ENCODE measurements at regions not wholly inside any gene's neighbourhood (a gene's known extent, or its start where the extent isn't known, plus 50 kb on each side); places are given as distances from the start of the nearest gene placed in this dataset.

- H2AK5ac ChIP-seq (ENCODE audit: low read length): no peak overlapping the region
- no peak overlapping the region for H3K27ac ChIP-seq (ENCODE audit: low read depth, low read length)
- no peaks in the 10 kb centered on the region for H3K27me3 ChIP-seq (ENCODE audit: insufficient read depth, low read length, poor library complexity)
- WGBS (ENCODE audit: extremely low coverage, insufficient coverage, low lambda C conversion rate): no CpG with 5 or more reads among the region's 3 CpGs
- no peak overlapping the region for H4K5ac ChIP-seq (ENCODE audit: low read length)
- H3K18ac ChIP-seq (ENCODE audit: low read length): no peak overlapping the region
- H3K23ac ChIP-seq (ENCODE audit: low read length): no peak overlapping the region
- no peaks in the 10 kb centered on the region for H3K79me2 ChIP-seq (ENCODE audit: control insufficient read depth, insufficient read depth, low read length)
- no peaks in the 10 kb centered on the region for H3K4me1 ChIP-seq (ENCODE audit: control insufficient read depth, low read depth, low read length)
- no peak overlapping the region for H2BK120ac ChIP-seq (ENCODE audit: low read depth, low read length)
- DNase-seq: peak; percentile 47
- no peak overlapping the region for H3K9ac ChIP-seq (ENCODE audit: low read length)
- no peak overlapping the region for H2BK5ac ChIP-seq (ENCODE audit: low read length)
- no peak overlapping the region for H4K8ac ChIP-seq (ENCODE audit: low read depth, low read length)
- H3K56ac ChIP-seq (ENCODE audit: low read length): no peak overlapping the region
- no peak overlapping the region for H3K4me3 ChIP-seq (ENCODE audit: low read length)
- no peak overlapping the region for H3K4ac ChIP-seq (ENCODE audit: low read depth, low read length)
- H3K36me3 ChIP-seq (ENCODE audit: control insufficient read depth, insufficient read depth, low read length): no peaks in the 10 kb centered on the region
- no peak overlapping the region for H3K4me2 ChIP-seq (ENCODE audit: low read length)
- no peak overlapping the region for H2BK15ac ChIP-seq (replicated peaks; ENCODE audit: low read depth)
- no peaks in the 10 kb centered on the region for H3K79me1 ChIP-seq (ENCODE audit: low read length)
Observed at GRCh38 chr3:135539854-135540253, 425.7 kb upstream of the PPP2R3A start.

GRCh38 chr3:135549928-135550494, 415.5 kb upstream of the PPP2R3A start:
- Histone ChIP-seq H3K23ac (ENCODE audit: low read length) (no peak overlapping the region), H3K4ac (ENCODE audit: low read depth, low read length) (no peak overlapping the region), H2BK15ac (replicated peaks; ENCODE audit: low read depth) (no peak overlapping the region), H3K9ac (ENCODE audit: low read length) (no peak overlapping the region), H3K27me3 (ENCODE audit: insufficient read depth, low read length, poor library complexity) (no peaks in the 10 kb centered on the region), H4K8ac (ENCODE audit: low read depth, low read length) (no peak overlapping the region), H3K79me2 (ENCODE audit: control insufficient read depth, insufficient read depth, low read length) (no peaks in the 10 kb centered on the region), H3K4me3 (ENCODE audit: low read length) (no peak overlapping the region), H2BK5ac (ENCODE audit: low read length) (no peak overlapping the region), H3K18ac (ENCODE audit: low read length) (no peak overlapping the region), H2BK120ac (ENCODE audit: low read depth, low read length) (no peak overlapping the region), H2AK5ac (ENCODE audit: low read length) (no peak overlapping the region), H3K4me1 (ENCODE audit: control insufficient read depth, low read depth, low read length) (no peaks in the 10 kb centered on the region), H3K56ac (ENCODE audit: low read length) (no peak overlapping the region), H3K27ac (ENCODE audit: low read depth, low read length) (no peak overlapping the region), H3K36me3 (ENCODE audit: control insufficient read depth, insufficient read depth, low read length) (no peaks in the 10 kb centered on the region), H3K79me1 (ENCODE audit: low read length) (no peaks in the 10 kb centered on the region), H3K4me2 (ENCODE audit: low read length) (no peak overlapping the region), H4K5ac (ENCODE audit: low read length) (no peak overlapping the region)
- no CpG with 5 or more reads among the region's 4 CpGs for WGBS (ENCODE audit: extremely low coverage, insufficient coverage, low lambda C conversion rate)
- DNase-seq: no peak

- no CpG with 5 or more reads among the region's 2 CpGs for WGBS (ENCODE audit: extremely low coverage, insufficient coverage, low lambda C conversion rate)
- Histone ChIP-seq H2BK120ac (ENCODE audit: low read depth, low read length) (no peak overlapping the region), H3K23ac (ENCODE audit: low read length) (no peak overlapping the region), H3K79me2 (ENCODE audit: control insufficient read depth, insufficient read depth, low read length) (no peaks in the 10 kb centered on the region), H4K5ac (ENCODE audit: low read length) (no peak overlapping the region), H2BK5ac (ENCODE audit: low read length) (no peak overlapping the region), H3K4me1 (ENCODE audit: control insufficient read depth, low read depth, low read length) (no peaks in the 10 kb centered on the region), H3K27ac (ENCODE audit: low read depth, low read length) (no peak overlapping the region), H2BK15ac (replicated peaks; ENCODE audit: low read depth) (no peak overlapping the region), H3K9ac (ENCODE audit: low read length) (no peak overlapping the region), H3K56ac (ENCODE audit: low read length) (no peak overlapping the region), H3K79me1 (ENCODE audit: low read length) (no peaks in the 10 kb centered on the region), H3K36me3 (ENCODE audit: control insufficient read depth, insufficient read depth, low read length) (no peaks in the 10 kb centered on the region), H2AK5ac (ENCODE audit: low read length) (no peak overlapping the region), H3K27me3 (ENCODE audit: insufficient read depth, low read length, poor library complexity) (no peaks in the 10 kb centered on the region), H3K4me3 (ENCODE audit: low read length) (no peak overlapping the region), H3K4ac (ENCODE audit: low read depth, low read length) (no peak overlapping the region), H3K4me2 (ENCODE audit: low read length) (no peak overlapping the region), H4K8ac (ENCODE audit: low read depth, low read length) (no peak overlapping the region), H3K18ac (ENCODE audit: low read length) (no peak overlapping the region)
- DNase-seq: no peak
Observed at GRCh38 chr3:135556174-135556573, 409.4 kb upstream of the PPP2R3A start.

DNA sequence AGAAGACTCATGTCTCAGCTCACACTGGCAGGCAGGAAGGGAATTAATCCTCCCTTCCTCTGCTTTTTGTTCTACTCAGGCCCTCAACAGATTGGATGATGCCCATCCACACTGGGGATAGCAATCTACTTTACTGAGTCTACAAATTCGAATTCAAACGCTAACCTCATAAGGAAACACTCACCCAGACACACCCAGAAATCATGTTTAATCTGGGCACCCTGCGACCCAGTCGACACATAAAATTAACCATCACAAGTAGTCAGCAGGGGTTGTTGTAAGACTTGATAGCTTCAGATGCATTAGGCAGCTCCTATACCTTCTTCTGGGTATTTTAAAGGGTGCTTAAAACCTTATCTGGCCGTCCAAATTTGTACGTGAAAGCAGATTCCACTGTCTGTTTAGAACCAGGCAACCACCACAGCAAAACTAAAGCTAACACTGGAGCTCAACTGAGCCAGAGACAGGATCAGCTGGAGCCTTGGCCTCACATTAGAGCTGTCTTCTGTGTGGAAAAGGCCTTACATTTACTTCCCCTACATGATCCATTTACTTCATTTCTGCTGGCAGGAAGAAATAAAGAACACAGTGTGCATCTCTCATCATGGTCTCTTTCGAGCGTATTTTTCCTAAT, 407.3 kb upstream of the PPP2R3A start:
- no peak overlapping the region for H2BK15ac ChIP-seq (replicated peaks; ENCODE audit: low read depth)
- H3K4me3 ChIP-seq (ENCODE audit: low read length): no peak overlapping the region
- no peaks in the 10 kb centered on the region for H3K79me2 ChIP-seq (ENCODE audit: control insufficient read depth, insufficient read depth, low read length)
- no peak overlapping the region for H3K9ac ChIP-seq (ENCODE audit: low read length)
- no peak overlapping the region for H3K4me2 ChIP-seq (ENCODE audit: low read length)
- no peak overlapping the region for H3K56ac ChIP-seq (ENCODE audit: low read length)
- no peak for DNase-seq
- no peaks in the 10 kb centered on the region for H3K79me1 ChIP-seq (ENCODE audit: low read length)
- H3K4ac ChIP-seq (ENCODE audit: low read depth, low read length): no peak overlapping the region
- no peak overlapping the region for H3K27ac ChIP-seq (ENCODE audit: low read depth, low read length)
- H3K23ac ChIP-seq (ENCODE audit: low read length): no peak overlapping the region
- H4K8ac ChIP-seq (ENCODE audit: low read depth, low read length): no peak overlapping the region
- no peaks in the 10 kb centered on the region for H3K4me1 ChIP-seq (ENCODE audit: control insufficient read depth, low read depth, low read length)
- WGBS (ENCODE audit: extremely low coverage, insufficient coverage, low lambda C conversion rate): no CpG with 5 or more reads among the region's 8 CpGs
- no peaks in the 10 kb centered on the region for H3K36me3 ChIP-seq (ENCODE audit: control insufficient read depth, insufficient read depth, low read length)
- H2BK5ac ChIP-seq (ENCODE audit: low read length): no peak overlapping the region
- no peak overlapping the region for H3K18ac ChIP-seq (ENCODE audit: low read length)
- no peak overlapping the region for H2BK120ac ChIP-seq (ENCODE audit: low read depth, low read length)
- no peak overlapping the region for H4K5ac ChIP-seq (ENCODE audit: low read length)
- H3K27me3 ChIP-seq (ENCODE audit: insufficient read depth, low read length, poor library complexity): no peaks in the 10 kb centered on the region
- H2AK5ac ChIP-seq (ENCODE audit: low read length): no peak overlapping the region

DNA sequence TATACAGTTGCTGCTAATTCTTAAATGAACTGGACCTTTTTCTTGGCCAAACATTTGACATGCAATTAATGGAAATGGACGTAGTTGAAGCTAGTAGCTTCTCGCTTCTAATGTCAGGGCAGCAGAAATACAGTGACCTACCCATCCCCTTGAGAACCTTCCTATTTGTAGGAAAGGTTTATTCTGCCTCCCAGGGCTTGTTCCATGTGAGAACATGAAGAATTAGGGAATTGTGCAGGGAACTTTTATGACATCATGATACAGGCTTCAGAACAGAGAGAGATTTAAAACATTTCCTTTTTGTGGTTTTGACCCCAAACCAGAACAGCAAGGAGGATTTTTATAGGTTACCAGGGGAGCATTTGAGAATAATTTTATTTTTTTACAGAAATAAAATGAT, 406.6 kb upstream of the PPP2R3A start:
- no peak overlapping the region for H3K4ac ChIP-seq (ENCODE audit: low read depth, low read length)
- no peak overlapping the region for H3K27ac ChIP-seq (ENCODE audit: low read depth, low read length)
- H4K5ac ChIP-seq (ENCODE audit: low read length): no peak overlapping the region
- no peak overlapping the region for H3K18ac ChIP-seq (ENCODE audit: low read length)
- no peak overlapping the region for H3K56ac ChIP-seq (ENCODE audit: low read length)
- H4K8ac ChIP-seq (ENCODE audit: low read depth, low read length): no peak overlapping the region
- H3K4me2 ChIP-seq (ENCODE audit: low read length): no peak overlapping the region
- no peaks in the 10 kb centered on the region for H3K4me1 ChIP-seq (ENCODE audit: control insufficient read depth, low read depth, low read length)
- no peak overlapping the region for H3K23ac ChIP-seq (ENCODE audit: low read length)
- H3K4me3 ChIP-seq (ENCODE audit: low read length): no peak overlapping the region
- H3K9ac ChIP-seq (ENCODE audit: low read length): no peak overlapping the region
- H3K36me3 ChIP-seq (ENCODE audit: control insufficient read depth, insufficient read depth, low read length): no peaks in the 10 kb centered on the region
- H3K79me2 ChIP-seq (ENCODE audit: control insufficient read depth, insufficient read depth, low read length): no peaks in the 10 kb centered on the region
- H2BK5ac ChIP-seq (ENCODE audit: low read length): no peak overlapping the region
- H3K27me3 ChIP-seq (ENCODE audit: insufficient read depth, low read length, poor library complexity): no peaks in the 10 kb centered on the region
- no peak overlapping the region for H2BK120ac ChIP-seq (ENCODE audit: low read depth, low read length)
- H2BK15ac ChIP-seq (replicated peaks; ENCODE audit: low read depth): no peak overlapping the region
- no peak for DNase-seq
- no peak overlapping the region for H2AK5ac ChIP-seq (ENCODE audit: low read length)
- WGBS (ENCODE audit: extremely low coverage, insufficient coverage, low lambda C conversion rate): no CpG with 5 or more reads among the region's 2 CpGs
- no peaks in the 10 kb centered on the region for H3K79me1 ChIP-seq (ENCODE audit: low read length)

GRCh38 chr3:135559802-135560201, 405.7 kb upstream of the PPP2R3A start:
- Histone ChIP-seq H3K9ac (ENCODE audit: low read length) (no peak overlapping the region), H4K5ac (ENCODE audit: low read length) (no peak overlapping the region), H3K79me1 (ENCODE audit: low read length) (no peaks in the 10 kb centered on the region), H2BK120ac (ENCODE audit: low read depth, low read length) (no peak overlapping the region), H3K27ac (ENCODE audit: low read depth, low read length) (no peak overlapping the region), H3K27me3 (ENCODE audit: insufficient read depth, low read length, poor library complexity) (no peaks in the 10 kb centered on the region), H3K79me2 (ENCODE audit: control insufficient read depth, insufficient read depth, low read length) (no peaks in the 10 kb centered on the region), H3K4me2 (ENCODE audit: low read length) (no peak overlapping the region), H3K36me3 (ENCODE audit: control insufficient read depth, insufficient read depth, low read length) (no peaks in the 10 kb centered on the region), H3K4me3 (ENCODE audit: low read length) (no peak overlapping the region), H2BK15ac (replicated peaks; ENCODE audit: low read depth) (no peak overlapping the region), H3K4me1 (ENCODE audit: control insufficient read depth, low read depth, low read length) (no peaks in the 10 kb centered on the region), H3K23ac (ENCODE audit: low read length) (no peak overlapping the region), H3K4ac (ENCODE audit: low read depth, low read length) (no peak overlapping the region), H4K8ac (ENCODE audit: low read depth, low read length) (no peak overlapping the region), H3K18ac (ENCODE audit: low read length) (no peak overlapping the region), H2BK5ac (ENCODE audit: low read length) (no peak overlapping the region), H2AK5ac (ENCODE audit: low read length) (no peak overlapping the region), H3K56ac (ENCODE audit: low read length) (no peak overlapping the region)
- DNase-seq: no peak
- no CpG with 5 or more reads among the region's 5 CpGs for WGBS (ENCODE audit: extremely low coverage, insufficient coverage, low lambda C conversion rate)

Data from mesendoderm (in vitro differentiated cells).